ENCODE measurements at regions not wholly inside any gene's neighbourhood (a gene's known extent, or its start where the extent isn't known, plus 50 kb on each side); places are given as distances from the start of the nearest gene placed in this dataset.

- ChIA-PET CTCF (interaction anchor here (1.2 kb wide), 1 partner anchor 30 kb away, joined by 3 read pairs; no protein-coding TSS in a partner anchor), POLR2A (no interaction called here)
- H3K4me3 ChIP-seq (ENCODE audit: low read depth, low read length): no peak overlapping the region
- no peak overlapping the region for H3K27ac ChIP-seq (ENCODE audit: extremely low read depth, low read depth, low read length)
- H3K36me3 ChIP-seq (ENCODE audit: control insufficient read depth in 2 of 2, insufficient read depth in 1 of 2, low read length in 2 of 2): no peaks in the 10 kb centered on the region
- TF ChIP-seq ZNF133 (tag by site-specific recombination; IDR thresholded peaks at IDR 0.05): no peak
- TF ChIP-seq SETDB1 (IDR thresholded peaks at IDR 0.05; ENCODE audit: insufficient read length, low read length): peak; percentile 67
- TF ChIP-seq TRIM28 (IDR thresholded peaks at IDR 0.05; ENCODE audit: borderline replicate concordance, low read length): peak; percentile 89; the same call in 1 of the 2 replicates
- no peak for TF ChIP-seq ZBTB17 (tag by site-specific recombination; IDR thresholded peaks at IDR 0.05)
- no peak for TF ChIP-seq ZNF146 (tag by site-specific recombination; IDR thresholded peaks at IDR 0.05)
- peaks cover 13% of the 10 kb centered on the region for H3K4me1 ChIP-seq (ENCODE audit: control insufficient read depth, insufficient read depth, low read length)
- no peaks in the 10 kb centered on the region for H3K9me3 ChIP-seq (ENCODE audit: control insufficient read depth, insufficient read depth, low read depth, low read length)
Observed at GRCh38 chr3:159796226-159796625, 192.4 kb upstream of the IL12A start.

DNA sequence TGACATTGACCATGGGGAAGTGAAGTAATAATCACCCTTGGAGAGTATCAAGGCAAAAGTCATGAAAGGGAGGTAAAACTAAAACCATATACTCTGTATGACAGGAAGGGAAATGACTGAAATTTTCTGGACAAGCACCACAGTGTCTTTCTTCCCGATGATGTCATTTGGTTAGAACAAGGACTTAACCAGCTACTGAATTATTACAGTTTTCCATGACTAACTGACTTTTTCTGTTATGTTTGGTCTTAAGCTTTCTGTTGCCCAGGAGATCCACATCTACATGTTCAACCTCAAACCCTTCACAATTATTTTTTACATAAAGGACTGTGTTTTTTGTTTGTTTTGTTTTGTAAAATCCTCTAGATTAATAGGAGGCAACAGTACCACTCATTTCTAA lies 191.9 kb upstream of the IL12A start:
- Histone ChIP-seq H3K4me3 (ENCODE audit: low read depth, low read length) (no peak overlapping the region), H3K27ac (ENCODE audit: extremely low read depth, low read depth, low read length) (no peak overlapping the region), H3K4me1 (ENCODE audit: control insufficient read depth, insufficient read depth, low read length) (peaks cover 14% of the 10 kb centered on the region), H3K9me3 (ENCODE audit: control insufficient read depth, insufficient read depth, low read depth, low read length) (no peaks in the 10 kb centered on the region), H3K36me3 (ENCODE audit: control insufficient read depth in 2 of 2, insufficient read depth in 1 of 2, low read length in 2 of 2) (no peaks in the 10 kb centered on the region)
- CTCF ChIA-PET: interaction anchor here (1.2 kb wide), 1 partner anchor 31 kb away, joined by 3 read pairs; no protein-coding TSS in a partner anchor
- POLR2A ChIA-PET: no interaction called here
- TF ChIP-seq ZNF23 (tag by site-specific recombination; IDR thresholded peaks at IDR 0.05; ENCODE audit: borderline replicate concordance) (no peak), ZNF621 (tag by site-specific recombination; IDR thresholded peaks at IDR 0.05) (no peak), ZSCAN4 (tag by site-specific recombination; IDR thresholded peaks at IDR 0.05) (no peak), TRIM28 (IDR thresholded peaks at IDR 0.05; ENCODE audit: borderline replicate concordance, low read length) (no peak), ZNF544 (tag by site-specific recombination; IDR thresholded peaks at IDR 0.05) (no peak), ZNF596 (tag by site-specific recombination; IDR thresholded peaks at IDR 0.05) (no peak), KLF16 (tag by site-specific recombination; IDR thresholded peaks at IDR 0.05) (no peak), ZFP41 (tag by site-specific recombination; IDR thresholded peaks at IDR 0.05; ENCODE audit: borderline replicate concordance) (no peak), ZNF639 (tag by site-specific recombination; IDR thresholded peaks at IDR 0.05) (no peak), ZNF239 (tag by site-specific recombination; IDR thresholded peaks at IDR 0.05) (no peak), ZNF175 (tag by site-specific recombination; IDR thresholded peaks at IDR 0.05) (no peak), WT1 (tag by site-specific recombination; IDR thresholded peaks at IDR 0.05) (no peak), YY2 (tag by site-specific recombination; IDR thresholded peaks at IDR 0.05) (no peak), ZBTB21 (tag by site-specific recombination; IDR thresholded peaks at IDR 0.05) (0 out of 2 replicates have a peak, but pooled peaks have one; percentile 14), PRDM6 (tag by site-specific recombination; IDR thresholded peaks at IDR 0.05) (peak; percentile 81), ZNF626 (tag by site-specific recombination; IDR thresholded peaks at IDR 0.05) (no peak), ZNF792 (tag by site-specific recombination; IDR thresholded peaks at IDR 0.05) (no peak), ATF2 (tag by site-specific recombination; IDR thresholded peaks at IDR 0.05; ENCODE audit: low read depth) (peak; percentile 90), YY1 (tag by site-specific recombination; IDR thresholded peaks at IDR 0.05) (no peak)
- TF ChIP-seq, protein P1, sequence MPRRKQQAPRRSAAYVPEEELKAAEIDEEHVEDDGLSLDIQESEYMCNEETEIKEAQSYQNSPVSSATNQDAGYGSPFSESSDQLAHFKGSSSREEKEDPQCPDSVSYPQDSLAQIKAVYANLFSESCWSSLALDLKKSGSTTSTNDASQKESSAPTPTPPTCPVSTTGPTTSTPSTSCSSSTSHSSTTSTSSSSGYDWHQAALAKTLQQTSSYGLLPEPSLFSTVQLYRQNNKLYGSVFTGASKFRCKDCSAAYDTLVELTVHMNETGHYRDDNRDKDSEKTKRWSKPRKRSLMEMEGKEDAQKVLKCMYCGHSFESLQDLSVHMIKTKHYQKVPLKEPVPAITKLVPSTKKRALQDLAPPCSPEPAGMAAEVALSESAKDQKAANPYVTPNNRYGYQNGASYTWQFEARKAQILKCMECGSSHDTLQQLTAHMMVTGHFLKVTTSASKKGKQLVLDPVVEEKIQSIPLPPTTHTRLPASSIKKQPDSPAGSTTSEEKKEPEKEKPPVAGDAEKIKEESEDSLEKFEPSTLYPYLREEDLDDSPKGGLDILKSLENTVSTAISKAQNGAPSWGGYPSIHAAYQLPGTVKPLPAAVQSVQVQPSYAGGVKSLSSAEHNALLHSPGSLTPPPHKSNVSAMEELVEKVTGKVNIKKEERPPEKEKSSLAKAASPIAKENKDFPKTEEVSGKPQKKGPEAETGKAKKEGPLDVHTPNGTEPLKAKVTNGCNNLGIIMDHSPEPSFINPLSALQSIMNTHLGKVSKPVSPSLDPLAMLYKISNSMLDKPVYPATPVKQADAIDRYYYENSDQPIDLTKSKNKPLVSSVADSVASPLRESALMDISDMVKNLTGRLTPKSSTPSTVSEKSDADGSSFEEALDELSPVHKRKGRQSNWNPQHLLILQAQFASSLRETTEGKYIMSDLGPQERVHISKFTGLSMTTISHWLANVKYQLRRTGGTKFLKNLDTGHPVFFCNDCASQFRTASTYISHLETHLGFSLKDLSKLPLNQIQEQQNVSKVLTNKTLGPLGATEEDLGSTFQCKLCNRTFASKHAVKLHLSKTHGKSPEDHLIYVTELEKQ (tag by site-specific recombination; IDR thresholded peaks at IDR 0.05; ENCODE audit: borderline replicate concordance): no peak
- TF ChIP-seq, protein P2, sequence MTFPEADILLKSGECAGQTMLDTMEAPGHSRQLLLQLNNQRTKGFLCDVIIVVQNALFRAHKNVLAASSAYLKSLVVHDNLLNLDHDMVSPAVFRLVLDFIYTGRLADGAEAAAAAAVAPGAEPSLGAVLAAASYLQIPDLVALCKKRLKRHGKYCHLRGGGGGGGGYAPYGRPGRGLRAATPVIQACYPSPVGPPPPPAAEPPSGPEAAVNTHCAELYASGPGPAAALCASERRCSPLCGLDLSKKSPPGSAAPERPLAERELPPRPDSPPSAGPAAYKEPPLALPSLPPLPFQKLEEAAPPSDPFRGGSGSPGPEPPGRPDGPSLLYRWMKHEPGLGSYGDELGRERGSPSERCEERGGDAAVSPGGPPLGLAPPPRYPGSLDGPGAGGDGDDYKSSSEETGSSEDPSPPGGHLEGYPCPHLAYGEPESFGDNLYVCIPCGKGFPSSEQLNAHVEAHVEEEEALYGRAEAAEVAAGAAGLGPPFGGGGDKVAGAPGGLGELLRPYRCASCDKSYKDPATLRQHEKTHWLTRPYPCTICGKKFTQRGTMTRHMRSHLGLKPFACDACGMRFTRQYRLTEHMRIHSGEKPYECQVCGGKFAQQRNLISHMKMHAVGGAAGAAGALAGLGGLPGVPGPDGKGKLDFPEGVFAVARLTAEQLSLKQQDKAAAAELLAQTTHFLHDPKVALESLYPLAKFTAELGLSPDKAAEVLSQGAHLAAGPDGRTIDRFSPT (tag by site-specific recombination; IDR thresholded peaks at IDR 0.05): peak; percentile 62

All from HEK293 (cell line).